Activated CD4-positive, alpha-beta T cell treated with anti-CD3 and anti-CD28 coated beads, Interleukin-2, Interleukin-6, amounts not matched to agents 100 ng/mL and 50 ng/mL, durations not matched to agents 16 hours and 8 hours (primary cell): ENCODE measurements at regions not wholly inside any gene's neighbourhood (a gene's known extent, or its start where the extent isn't known, plus 50 kb on each side); places are given as distances from the start of the nearest gene placed in this dataset.

Experiments
- DNase-seq: peaks from one replicate; pipeline ENCODE4 v3.0.0-alpha.2; 2020

GRCh38 chr6:54646069-54646950, 200.3 kb upstream of the FAM83B start:
- DNase-seq = no peak

- DNase-seq = no peak
Measured at GRCh38 chr6:54646951-54647664, 199.5 kb upstream of the FAM83B start.

GRCh38 chr6:54654381-54654780, 192.2 kb upstream of the FAM83B start:
- DNase-seq = no peak

- no peak for DNase-seq
Measured at GRCh38 chr6:54655162-54655561, 191.4 kb upstream of the FAM83B start.

DNA sequence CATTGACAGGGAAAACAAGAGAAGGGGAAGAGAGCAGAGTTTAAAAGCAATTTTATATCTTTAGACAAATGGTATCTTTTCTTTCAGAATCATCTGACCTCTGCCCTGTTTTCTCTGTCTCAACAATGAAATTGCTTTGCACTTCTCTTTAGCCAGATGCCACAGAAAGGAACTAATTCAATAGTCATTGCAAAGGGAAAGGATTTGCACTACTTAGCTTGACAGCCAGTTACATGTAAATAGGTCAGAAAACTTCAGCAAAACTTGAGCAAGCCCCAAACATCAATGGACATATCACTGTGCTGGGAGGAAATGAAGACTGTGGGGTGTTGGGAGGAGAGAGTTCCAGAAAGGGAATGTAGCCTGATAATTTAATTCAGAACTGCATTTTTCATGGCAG, 181.3 kb upstream of the FAM83B start:
- no peak for DNase-seq

GRCh38 chr6:54680531-54680930, 166.0 kb upstream of the FAM83B start:
- DNase-seq = no peak

GRCh38 chr6:54681267-54681666, 165.3 kb upstream of the FAM83B start:
- no peak for DNase-seq

DNA sequence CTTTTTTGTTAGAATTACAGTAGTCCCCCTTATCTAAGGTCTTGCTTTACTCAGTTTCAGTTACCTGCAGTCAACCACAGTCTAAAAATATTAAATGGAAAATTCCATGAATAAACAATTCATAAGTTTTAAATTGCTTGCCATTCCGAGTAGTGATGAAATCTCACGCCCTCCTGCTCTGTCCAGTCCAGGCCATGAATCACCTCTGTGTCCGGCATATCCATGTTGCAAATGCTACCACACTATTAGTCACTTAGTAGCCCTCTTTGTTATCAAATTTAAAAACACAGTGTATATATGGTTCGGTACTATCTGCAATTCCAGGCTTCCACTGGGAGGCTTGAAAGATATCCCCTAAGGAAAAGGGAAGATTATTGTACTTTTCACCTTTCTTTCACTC, 164.6 kb upstream of the FAM83B start:
- DNase-seq = no peak

DNA sequence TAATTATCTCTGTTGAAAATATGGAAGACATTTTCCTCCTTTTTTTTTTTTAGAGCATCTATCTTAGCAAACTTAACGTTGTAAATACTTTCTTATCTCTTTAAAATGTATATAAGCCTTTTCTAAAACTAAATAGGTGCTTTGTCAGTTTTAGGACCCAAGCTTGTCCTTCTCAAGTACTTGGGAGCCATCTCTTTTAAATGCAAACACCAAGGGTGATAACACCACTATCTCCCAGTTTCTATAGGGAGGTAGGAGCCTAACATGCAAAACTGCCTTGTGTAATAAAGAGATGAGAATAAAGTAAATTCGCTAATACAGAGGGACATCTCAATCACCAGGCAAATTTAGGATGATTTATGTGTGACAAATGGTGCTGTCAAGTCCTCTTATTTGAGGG, 157.0 kb upstream of the FAM83B start:
- no peak for DNase-seq

DNA sequence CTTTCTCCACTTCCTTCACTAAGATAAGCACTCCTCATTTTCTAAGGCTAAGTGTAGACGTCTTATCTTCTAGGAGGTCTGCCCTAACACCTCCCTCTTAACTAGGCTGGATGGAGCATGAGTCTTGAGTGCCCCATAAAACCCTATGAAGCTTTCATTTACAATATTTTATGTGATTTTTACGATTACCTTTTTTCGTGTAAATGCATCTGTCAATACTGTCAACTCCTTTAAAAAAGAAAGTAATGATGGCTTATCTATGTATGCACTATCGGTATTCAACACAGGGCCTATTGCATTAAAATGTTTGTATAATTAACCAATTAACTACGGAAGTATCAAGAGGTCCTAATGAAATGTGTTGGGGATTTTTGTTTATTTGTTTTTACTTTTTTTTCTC, 156.0 kb upstream of the FAM83B start:
- no peak for DNase-seq

- DNase-seq = no peak
Measured at GRCh38 chr6:54694928-54695532, 151.5 kb upstream of the FAM83B start.

DNA sequence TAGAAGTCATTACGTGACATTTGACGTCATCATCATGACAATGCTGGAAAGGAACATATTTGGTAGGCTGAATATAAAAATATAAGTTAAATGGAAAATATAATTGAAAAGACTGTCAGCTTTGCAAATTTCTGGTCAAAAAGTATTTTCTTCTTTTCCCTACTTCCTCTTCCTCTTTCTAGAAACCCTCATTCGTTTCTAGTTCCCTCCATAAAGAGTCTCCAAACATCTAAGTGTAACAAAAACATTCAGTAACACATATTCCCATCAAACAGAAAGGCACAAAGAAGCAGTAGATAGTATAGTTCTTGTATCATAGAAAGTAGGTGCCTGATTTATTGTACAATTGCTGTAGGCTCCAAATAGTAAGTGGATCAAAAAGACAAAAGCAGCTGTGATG, 150.8 kb upstream of the FAM83B start:
- DNase-seq = no peak

DNA sequence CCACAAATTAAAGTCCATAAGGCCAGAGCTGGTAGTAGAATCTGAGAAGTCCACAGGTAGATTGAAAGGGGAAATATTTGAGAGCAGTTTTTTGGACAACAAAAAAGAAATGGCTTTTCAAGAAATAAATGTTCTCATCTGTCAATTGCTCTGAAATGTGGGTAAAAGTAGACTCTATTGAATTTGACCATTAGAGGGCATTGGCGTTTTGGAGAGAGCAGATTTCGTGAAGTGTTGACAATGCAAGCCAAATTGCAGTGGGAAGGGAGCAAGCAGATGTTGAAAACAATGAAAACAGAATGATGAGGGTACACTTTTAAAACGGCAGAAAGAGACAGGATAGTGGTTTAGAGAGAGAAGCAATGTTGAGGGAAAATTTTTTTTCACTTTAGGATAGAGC, 149.1 kb upstream of the FAM83B start:
- no peak for DNase-seq

- DNase-seq = no peak
Measured at GRCh38 chr6:54698974-54699373, 147.6 kb upstream of the FAM83B start.

DNA sequence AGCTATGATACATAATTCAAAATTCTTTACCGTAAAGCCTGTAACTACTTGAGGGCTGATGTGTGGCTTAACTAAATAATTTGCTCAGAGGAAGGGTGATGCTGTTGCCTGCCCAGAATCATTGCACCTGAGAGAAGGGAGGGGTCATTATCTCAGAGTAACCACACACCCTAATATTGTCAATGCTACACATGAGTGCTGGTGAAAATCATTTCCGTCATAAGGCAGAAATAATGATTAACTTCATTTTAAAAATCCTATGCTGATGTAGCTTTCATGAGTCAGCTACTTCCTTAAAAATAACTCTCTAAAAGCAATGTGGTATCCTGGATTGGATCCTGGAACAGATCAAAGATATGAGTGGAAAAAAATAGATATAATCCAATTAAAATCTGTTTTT, 146.4 kb upstream of the FAM83B start:
- no peak for DNase-seq

DNA sequence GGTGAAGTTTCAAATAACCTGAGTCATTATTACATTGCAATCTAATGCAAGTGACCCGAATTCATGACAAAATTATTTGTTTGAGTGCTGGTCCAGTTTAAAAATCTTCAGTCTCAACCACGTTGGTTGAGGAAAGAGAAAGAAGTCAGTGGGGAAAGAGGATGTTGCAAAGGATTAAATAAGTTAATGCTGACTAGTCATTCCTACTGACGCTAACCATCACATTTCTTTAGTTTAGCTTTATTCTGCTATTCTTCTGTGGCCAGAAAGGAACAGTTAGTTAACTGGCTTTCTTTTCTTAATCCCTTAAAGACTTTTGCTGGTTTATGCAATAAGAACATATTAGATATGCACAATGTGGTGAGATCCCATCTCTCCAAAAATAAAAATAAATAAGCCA, 143.8 kb upstream of the FAM83B start:
- DNase-seq = no peak

GRCh38 chr6:54706391-54706790, 140.2 kb upstream of the FAM83B start:
- no peak for DNase-seq

- no peak for DNase-seq
Measured at GRCh38 chr6:54706844-54707605, 139.5 kb upstream of the FAM83B start.

GRCh38 chr6:54710456-54710855, 136.1 kb upstream of the FAM83B start:
- DNase-seq = no peak

DNA sequence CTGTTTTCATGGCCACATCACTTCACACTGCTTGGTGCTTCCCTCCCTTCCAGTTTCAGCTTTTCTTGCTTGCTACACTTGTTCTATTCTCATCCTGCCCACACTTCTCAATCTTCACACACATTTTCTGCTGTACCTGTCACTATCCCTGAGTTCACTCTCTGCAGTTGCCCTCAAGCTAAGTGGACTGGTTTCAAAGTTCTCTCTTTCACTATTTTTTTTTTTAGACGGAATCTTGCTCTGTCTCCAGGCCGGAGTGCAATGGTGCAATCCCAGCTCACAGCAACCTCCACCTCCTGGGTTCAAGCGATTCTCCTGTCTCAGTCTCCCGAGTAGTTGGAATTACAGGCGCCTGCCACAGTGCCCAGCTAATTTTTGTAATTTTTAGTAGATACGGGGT, 130.6 kb upstream of the FAM83B start:
- no peak for DNase-seq

- DNase-seq = no peak
Measured at GRCh38 chr6:54716877-54717276, 129.7 kb upstream of the FAM83B start.

DNA sequence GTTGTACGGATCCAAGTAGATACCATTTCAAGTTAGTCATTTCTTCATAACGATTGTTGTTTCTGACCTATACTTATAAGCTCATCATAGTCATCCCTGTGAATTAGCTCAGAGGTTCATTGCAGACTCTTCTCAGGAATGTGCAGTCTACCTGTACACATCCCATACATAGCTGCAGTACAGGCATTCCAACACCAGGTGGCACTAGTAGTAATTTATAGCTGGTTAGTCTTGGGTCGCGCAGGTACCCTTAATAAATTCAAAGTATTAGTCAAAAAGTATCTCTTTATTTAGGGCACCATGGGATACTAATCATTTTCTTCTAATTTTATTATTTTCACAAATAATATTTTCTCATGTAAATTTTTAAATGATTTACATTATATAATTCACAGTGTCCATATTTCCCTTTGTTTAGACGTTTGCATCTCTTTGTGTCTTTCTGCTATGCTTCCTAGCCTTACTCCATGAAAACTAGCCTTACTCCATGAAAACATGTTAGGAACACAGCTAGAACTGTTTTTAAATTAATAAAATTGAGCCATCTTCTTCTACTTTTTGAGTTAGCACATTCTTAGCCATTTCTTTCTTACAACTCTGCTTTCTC, 128.6 kb upstream of the FAM83B start:
- peak; percentile 69 for DNase-seq

- DNase-seq = no peak
Measured at GRCh38 chr6:54718541-54719023, 128.0 kb upstream of the FAM83B start.
